IMR-90 (cell line): ENCODE measurements at regions not wholly inside any gene's neighbourhood (a gene's known extent, or its start where the extent isn't known, plus 50 kb on each side); places are given as distances from the start of the nearest gene placed in this dataset.

ENCODE experiments used
- ATAC-seq: fragments of 200-7000 bp; cut with Tn5 transposase; 2 replicates; pipeline ENCODE4 v1.9.1; 2020; ENCODE audit warnings: low read depth, mild to moderate bottlenecking, moderate library complexity
- BruUV-seq: library from RNA; stranded (reverse); fragments of 400-500 nt; replicated peaks from 2 replicates; lab custom pipeline; 2021; lab: Mats Ljungman, UMichigan
- CTCF ChIA-PET: fragments of 300-600 bp; formaldehyde crosslinking; extraction: SDS; loops from one replicate; lab custom pipeline; 2021; ENCODE audit warnings: antibody characterized with exemption; lab: Yijun Ruan, JAX
- POLR2A ChIA-PET: fragments of 300-600 bp; sonication (Branson Sonifier 250); formaldehyde crosslinking; loops from one replicate; lab custom pipeline; 2022; ENCODE audit warnings: antibody characterized with exemption; ENCODE audit not compliant: unreplicated experiment; lab: Charles Lee
- DNase-seq: peaks from one replicate; pipeline ENCODE4 v3.0.0; 2013
- H2AFZ ChIP-seq: replicated peaks from 2 replicates; pipeline ENCODE3; 2013; ENCODE audit warnings: low read length, mild to moderate bottlenecking; ENCODE audit not compliant: poor library complexity
- H2AK5ac ChIP-seq: 2 replicates; pipeline ENCODE4 v1.6.1; 2013; ENCODE audit warnings: low read depth, low read length, inconsistent platforms
- H2AK9ac ChIP-seq: replicated peaks from 2 replicates; pipeline ENCODE3; 2013; ENCODE audit warnings: mild to moderate bottlenecking, low read depth, low read length, moderate library complexity; ENCODE audit not compliant: poor library complexity
- H2BK120ac ChIP-seq: 2 replicates; pipeline ENCODE4 v1.6.1; 2013; ENCODE audit warnings: low read depth, low read length, inconsistent platforms
- H2BK15ac ChIP-seq: 3 replicates; pipeline ENCODE4 v1.6.1; 2013; ENCODE audit warnings: low read depth, low read length, inconsistent platforms
- H2BK20ac ChIP-seq: 2 replicates; pipeline ENCODE4 v1.6.1; 2013; ENCODE audit warnings: low read depth, mild to moderate bottlenecking, inconsistent platforms, low read length, moderate library complexity
- H2BK5ac ChIP-seq: 2 replicates; pipeline ENCODE4 v1.6.1; 2013; ENCODE audit warnings: mild to moderate bottlenecking, low read depth, low read length, inconsistent platforms; ENCODE audit not compliant: poor library complexity, severe bottlenecking
- H3K14ac ChIP-seq: replicated peaks from 2 replicates; pipeline ENCODE4 v1.6.1; 2013; ENCODE audit warnings: low read depth, low read length, inconsistent platforms
- H3K18ac ChIP-seq: 2 replicates; pipeline ENCODE4 v1.6.1; 2013; ENCODE audit warnings: low read depth, low read length, control low read depth
- H3K23ac ChIP-seq: 2 replicates; pipeline ENCODE4 v1.6.1; 2013; ENCODE audit warnings: low read depth, low read length, inconsistent platforms
- H3K27ac ChIP-seq: 2 replicates; pipeline ENCODE4 v1.5.1; 2013; ENCODE audit warnings: mild to moderate bottlenecking, control low read depth, low read length; ENCODE audit not compliant: insufficient read depth
- H3K27me3 ChIP-seq: 2 replicates; pipeline ENCODE4 v1.6.1; 2013; ENCODE audit warnings: low read length; ENCODE audit not compliant: control insufficient read depth, insufficient read depth
- H3K36me3 ChIP-seq: 2 replicates; pipeline ENCODE4 v1.6.1; 2013; ENCODE audit warnings: low read length, mixed read lengths; ENCODE audit not compliant: control insufficient read depth, insufficient read depth
- H3K4ac ChIP-seq: 2 replicates; pipeline ENCODE4 v1.6.1; 2013; ENCODE audit warnings: low read depth, low read length, inconsistent platforms
- H3K4me1 ChIP-seq: 2 replicates; pipeline ENCODE4 v1.6.1; 2013; ENCODE audit warnings: low read length, mixed read lengths; ENCODE audit not compliant: control insufficient read depth, insufficient read depth
- H3K4me2 ChIP-seq: 2 replicates; pipeline ENCODE4 v1.6.1; 2013; ENCODE audit warnings: low read depth, mild to moderate bottlenecking, control low read depth, low read length, moderate library complexity
- H3K4me3 ChIP-seq: 2 replicates; pipeline ENCODE4 v1.5.1; 2013; ENCODE audit warnings: low read depth, mild to moderate bottlenecking, control low read depth, low read length, moderate library complexity; ENCODE audit not compliant: insufficient read depth
- H3K56ac ChIP-seq: 2 replicates; pipeline ENCODE4 v1.6.1; 2013; ENCODE audit warnings: low read length, inconsistent platforms; ENCODE audit not compliant: insufficient read depth; ENCODE audit errors: extremely low read depth
- H3K79me1 ChIP-seq, 2 experiments: 2 replicates each; pipeline ENCODE4 v1.6.1; 2013; ENCODE audit warnings: low read length in 2 of 2, inconsistent platforms in 1 of 2, low read depth in 1 of 2
- H3K9ac ChIP-seq: 2 replicates; pipeline ENCODE4 v1.6.1; 2013; ENCODE audit warnings: low read depth, low read length, control low read depth
- H3K9me1 ChIP-seq: 2 replicates; pipeline ENCODE4 v1.6.1; 2013; ENCODE audit warnings: low read length, inconsistent platforms; ENCODE audit not compliant: insufficient read depth
- H3K9me3 ChIP-seq: 2 replicates; pipeline ENCODE4 v1.6.1; 2013; ENCODE audit warnings: low read length; ENCODE audit not compliant: control insufficient read depth, insufficient read depth
- H4K20me1 ChIP-seq: 2 replicates; pipeline ENCODE4 v1.6.1; 2013; ENCODE audit warnings: low read length, inconsistent platforms; ENCODE audit not compliant: insufficient read depth
- H4K5ac ChIP-seq: 2 replicates; pipeline ENCODE4 v1.6.1; 2013; ENCODE audit warnings: mild to moderate bottlenecking, low read depth, low read length, control low read depth
- H4K8ac ChIP-seq, 2 experiments: 2 replicates each; pipeline ENCODE4 v1.6.1; 2013; ENCODE audit warnings: low read depth in 2 of 2, low read length in 2 of 2, control low read depth in 1 of 2, inconsistent platforms in 1 of 2
- H4K91ac ChIP-seq: 2 replicates; pipeline ENCODE4 v1.6.1; 2013; ENCODE audit warnings: low read depth, low read length, inconsistent platforms; ENCODE audit not compliant: insufficient read depth
- BHLHE40 ChIP-seq: fragments of 150-350 bp; IDR thresholded peaks from 2 replicates; pipeline ENCODE4 v1.6.1; 2016; ENCODE audit warnings: mild to moderate bottlenecking, low read depth, low read length
- CEBPB ChIP-seq: IDR thresholded peaks from 2 replicates; pipeline ENCODE4 v1.6.1; 2012; ENCODE audit warnings: low read depth, low read length, improper control_type of control experiment
- CHD1 ChIP-seq: IDR thresholded peaks from 2 replicates; pipeline ENCODE4 v1.6.1; 2012; ENCODE audit warnings: low read depth, low read length, improper control_type of control experiment
- FOS ChIP-seq: fragments of 150-350 bp; IDR thresholded peaks from 2 replicates; pipeline ENCODE4 v1.6.1; 2016; ENCODE audit warnings: low read depth, low read length
- MAFK ChIP-seq: IDR thresholded peaks from 2 replicates; pipeline ENCODE4 v1.6.1; 2012; ENCODE audit warnings: low read depth, low read length, improper control_type of control experiment
- MAZ ChIP-seq: IDR thresholded peaks from 2 replicates; pipeline ENCODE4 v1.6.1; 2012; ENCODE audit warnings: low read depth, mild to moderate bottlenecking, low read length, improper control_type of control experiment, moderate library complexity, borderline replicate concordance
- MXI1 ChIP-seq: IDR thresholded peaks from 2 replicates; pipeline ENCODE4 v1.6.1; 2012; ENCODE audit warnings: low read depth, mild to moderate bottlenecking, low read length, moderate library complexity, borderline replicate concordance
- NFE2L2 ChIP-seq: fragments of 150-350 bp; IDR thresholded peaks from 2 replicates; pipeline ENCODE4 v1.6.1; 2016; ENCODE audit warnings: low read depth, mild to moderate bottlenecking, low read length
- POLR2A ChIP-seq: IDR thresholded peaks from 2 replicates; pipeline ENCODE4 v1.6.1; 2012; ENCODE audit warnings: mild to moderate bottlenecking, low read depth, low read length
- RAD21 ChIP-seq: IDR thresholded peaks from 2 replicates; pipeline ENCODE4 v1.6.1; 2012; ENCODE audit warnings: low read length, improper control_type of control experiment
- RCOR1 ChIP-seq: IDR thresholded peaks from 2 replicates; pipeline ENCODE4 v1.6.1; 2012; ENCODE audit warnings: mild to moderate bottlenecking, low read length, improper control_type of control experiment; ENCODE audit not compliant: insufficient replicate concordance
- RFX5 ChIP-seq: IDR thresholded peaks from 2 replicates; pipeline ENCODE4 v1.8.0; 2012; ENCODE audit warnings: low read depth, mild to moderate bottlenecking, low read length, moderate library complexity
- SMC3 ChIP-seq: fragments of 150-350 bp; IDR thresholded peaks from 2 replicates; pipeline ENCODE4 v1.6.1; 2016; ENCODE audit warnings: low read depth, mild to moderate bottlenecking, antibody characterized with exemption, low read length, moderate library complexity
- dilution Hi-C: fragments of 300-500 bp; cut with HindIII; formaldehyde crosslinking; loops from one replicate; pipeline ENCODE4 v1.14.3; 2018; ENCODE audit warnings: low sequenced_read_pairs; ENCODE audit not compliant: unreplicated experiment
- in situ Hi-C: fragments of 300-500 bp; cut with MboI; formaldehyde crosslinking; loops from 3 replicates; pipeline ENCODE4 v1.14.3; 2019; ENCODE audit warnings: low sequenced_read_pairs, inconsistent platforms, mixed read lengths
- intact Hi-C: fragments of 100-400 bp; cut with micrococcal nuclease; formaldehyde crosslinking; loops from 2 replicates; pipeline ENCODE4 v1.10.0; 2022
- TF ChIP-seq, protein P1 (sequence below): fragments of 150-350 bp; IDR thresholded peaks from 2 replicates; pipeline ENCODE4 v1.6.1; 2016; ENCODE audit warnings: low read depth, mild to moderate bottlenecking, low read length, moderate library complexity, borderline replicate concordance
- TF ChIP-seq, protein P2 (sequence below): fragments of 150-350 bp; IDR thresholded peaks from 2 replicates; pipeline ENCODE4 v1.6.1; 2017; ENCODE audit warnings: mild to moderate bottlenecking, antibody characterized with exemption, low read length, low read depth
- TF ChIP-seq, protein P3 (sequence below): conservative IDR thresholded peaks from 2 replicates; pipeline ENCODE4 v1.5.1; 2012; ENCODE audit warnings: mild to moderate bottlenecking, low read depth, low read length, improper control_type of control experiment

- H3K4me2 ChIP-seq: no peak overlapping the region
- H3K27ac ChIP-seq: no peak overlapping the region
- H3K18ac ChIP-seq: no peak overlapping the region
- peaks cover 15% of the 10 kb centered on the region for H3K9me3 ChIP-seq
- H3K9me1 ChIP-seq: no peaks in the 10 kb centered on the region
- H3K4me1 ChIP-seq: no peaks in the 10 kb centered on the region
- H2BK20ac ChIP-seq: no peak overlapping the region
- H3K27me3 ChIP-seq: no peaks in the 10 kb centered on the region
- no peak overlapping the region for H2BK5ac ChIP-seq
- no peak overlapping the region for H4K5ac ChIP-seq
- no peak overlapping the region for H3K56ac ChIP-seq
- no peak for DNase-seq
- H4K20me1 ChIP-seq: no peaks in the 10 kb centered on the region
- no peak overlapping the region for H2AFZ ChIP-seq
- H3K36me3 ChIP-seq: no peaks in the 10 kb centered on the region
- no peak overlapping the region for H2BK15ac ChIP-seq
- no peak overlapping the region for H2AK5ac ChIP-seq
- H3K79me1 ChIP-seq: no peaks in the 10 kb centered on the region
- H3K23ac ChIP-seq: no peak overlapping the region
- no peak overlapping the region for H3K4ac ChIP-seq
- H4K91ac ChIP-seq: no peak overlapping the region
- no TSS peak for BruUV-seq
- dilution Hi-C loops (no loop called here), intact Hi-C loops (no loop called here), in situ Hi-C loops (no loop called here)
- ChIA-PET POLR2A (no interaction called here), CTCF (no interaction called here)
- no peak overlapping the region for H2BK120ac ChIP-seq
- H3K9ac ChIP-seq: no peak overlapping the region
- no peak overlapping the region for H4K8ac ChIP-seq
- H2AK9ac ChIP-seq: no peak overlapping the region
- H3K4me3 ChIP-seq: no peak overlapping the region
- H3K14ac ChIP-seq: no peak overlapping the region
- no peak for ATAC-seq
- TF ChIP-seq CHD1: no peak
- no peak for TF ChIP-seq FOS
- no peak for TF ChIP-seq RAD21
- no peak for TF ChIP-seq SMC3
- TF ChIP-seq, protein P1, sequence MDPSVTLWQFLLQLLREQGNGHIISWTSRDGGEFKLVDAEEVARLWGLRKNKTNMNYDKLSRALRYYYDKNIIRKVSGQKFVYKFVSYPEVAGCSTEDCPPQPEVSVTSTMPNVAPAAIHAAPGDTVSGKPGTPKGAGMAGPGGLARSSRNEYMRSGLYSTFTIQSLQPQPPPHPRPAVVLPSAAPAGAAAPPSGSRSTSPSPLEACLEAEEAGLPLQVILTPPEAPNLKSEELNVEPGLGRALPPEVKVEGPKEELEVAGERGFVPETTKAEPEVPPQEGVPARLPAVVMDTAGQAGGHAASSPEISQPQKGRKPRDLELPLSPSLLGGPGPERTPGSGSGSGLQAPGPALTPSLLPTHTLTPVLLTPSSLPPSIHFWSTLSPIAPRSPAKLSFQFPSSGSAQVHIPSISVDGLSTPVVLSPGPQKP: no peak
- no peak for TF ChIP-seq RFX5
- TF ChIP-seq, protein P2, sequence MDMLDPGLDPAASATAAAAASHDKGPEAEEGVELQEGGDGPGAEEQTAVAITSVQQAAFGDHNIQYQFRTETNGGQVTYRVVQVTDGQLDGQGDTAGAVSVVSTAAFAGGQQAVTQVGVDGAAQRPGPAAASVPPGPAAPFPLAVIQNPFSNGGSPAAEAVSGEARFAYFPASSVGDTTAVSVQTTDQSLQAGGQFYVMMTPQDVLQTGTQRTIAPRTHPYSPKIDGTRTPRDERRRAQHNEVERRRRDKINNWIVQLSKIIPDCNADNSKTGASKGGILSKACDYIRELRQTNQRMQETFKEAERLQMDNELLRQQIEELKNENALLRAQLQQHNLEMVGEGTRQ: no peak
- TF ChIP-seq RCOR1: no peak
- no peak for TF ChIP-seq BHLHE40
- TF ChIP-seq, protein P3, sequence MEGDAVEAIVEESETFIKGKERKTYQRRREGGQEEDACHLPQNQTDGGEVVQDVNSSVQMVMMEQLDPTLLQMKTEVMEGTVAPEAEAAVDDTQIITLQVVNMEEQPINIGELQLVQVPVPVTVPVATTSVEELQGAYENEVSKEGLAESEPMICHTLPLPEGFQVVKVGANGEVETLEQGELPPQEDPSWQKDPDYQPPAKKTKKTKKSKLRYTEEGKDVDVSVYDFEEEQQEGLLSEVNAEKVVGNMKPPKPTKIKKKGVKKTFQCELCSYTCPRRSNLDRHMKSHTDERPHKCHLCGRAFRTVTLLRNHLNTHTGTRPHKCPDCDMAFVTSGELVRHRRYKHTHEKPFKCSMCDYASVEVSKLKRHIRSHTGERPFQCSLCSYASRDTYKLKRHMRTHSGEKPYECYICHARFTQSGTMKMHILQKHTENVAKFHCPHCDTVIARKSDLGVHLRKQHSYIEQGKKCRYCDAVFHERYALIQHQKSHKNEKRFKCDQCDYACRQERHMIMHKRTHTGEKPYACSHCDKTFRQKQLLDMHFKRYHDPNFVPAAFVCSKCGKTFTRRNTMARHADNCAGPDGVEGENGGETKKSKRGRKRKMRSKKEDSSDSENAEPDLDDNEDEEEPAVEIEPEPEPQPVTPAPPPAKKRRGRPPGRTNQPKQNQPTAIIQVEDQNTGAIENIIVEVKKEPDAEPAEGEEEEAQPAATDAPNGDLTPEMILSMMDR: no peak
- TF ChIP-seq CEBPB: no peak
- TF ChIP-seq NFE2L2: no peak
- TF ChIP-seq POLR2A: no peak
- TF ChIP-seq MXI1: no peak
- TF ChIP-seq MAZ: no peak
- TF ChIP-seq MAFK: no peak
Measured at GRCh38 chr3:82643948-82644347, 882.5 kb upstream of the GBE1 start.
